T-helper 9 cell (primary cell): ENCODE measurements at regions not wholly inside any gene's neighbourhood (a gene's known extent, or its start where the extent isn't known, plus 50 kb on each side); places are given as distances from the start of the nearest gene placed in this dataset.
"Not testable (repeated sequence)": the region's sequence is repeated elsewhere in the genome, so short reads cannot be mapped to it uniquely, and the experiment has no call there.

Experiments
- DNase-seq: peaks from one replicate; pipeline ENCODE4 v3.0.0-alpha.2; 2020

DNA sequence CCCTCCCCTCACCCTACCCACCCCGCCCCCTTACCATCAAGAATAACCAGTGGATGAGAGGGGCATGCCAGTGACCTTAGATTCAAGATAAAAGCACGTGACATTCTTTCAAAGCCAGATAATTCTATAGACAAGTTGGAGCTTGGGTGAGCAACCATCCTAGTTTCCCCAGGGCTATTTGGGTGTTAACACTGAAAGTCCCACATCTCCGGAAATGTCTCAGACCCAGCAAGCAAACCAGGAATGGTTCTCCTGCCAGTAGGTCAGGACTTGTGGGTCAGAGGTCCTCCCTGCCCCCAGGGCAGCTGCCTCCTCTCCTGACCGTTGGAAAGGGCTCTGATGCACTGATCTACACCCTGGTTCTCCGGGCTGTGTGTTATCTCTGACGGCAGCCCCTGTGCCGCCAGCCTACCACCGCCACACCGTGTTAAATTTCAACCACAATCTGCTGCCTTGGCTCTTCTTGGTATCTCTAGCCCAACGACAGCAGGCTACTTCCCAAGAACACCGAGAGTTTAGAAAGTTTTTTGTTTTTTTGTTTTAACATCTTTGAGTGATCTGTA lies 287.0 kb downstream of the BCL2L11 start:
- DNase-seq, result not testable (repeated sequence)

DNA sequence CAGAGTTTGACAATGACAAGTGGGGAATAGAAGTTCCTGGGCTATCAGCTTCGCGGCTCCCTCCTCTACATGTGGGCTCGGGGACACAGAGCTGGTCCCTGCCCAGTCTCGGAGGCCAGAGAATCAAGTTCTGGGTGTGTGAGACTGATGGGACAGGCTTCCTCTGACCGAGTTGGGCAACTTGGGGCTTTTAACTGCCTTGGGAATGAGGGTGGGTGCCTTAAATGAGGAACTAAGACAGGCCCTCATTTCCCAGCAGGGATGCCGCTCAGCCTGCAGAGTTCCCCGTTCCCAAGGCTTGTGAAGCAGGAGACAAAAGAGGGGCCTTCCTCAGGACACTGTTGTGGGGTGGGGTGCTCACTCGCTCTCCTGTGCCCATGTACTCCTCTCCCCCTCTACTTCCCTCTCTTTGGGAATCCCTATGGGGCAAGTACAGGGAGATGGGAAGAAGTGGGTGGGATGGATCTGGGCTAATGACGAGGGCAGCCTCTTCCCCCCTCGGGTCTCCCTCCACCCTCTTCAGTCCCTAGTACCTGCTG lies 290.2 kb downstream of the BCL2L11 start:
- not testable (repeated sequence) for DNase-seq

DNA sequence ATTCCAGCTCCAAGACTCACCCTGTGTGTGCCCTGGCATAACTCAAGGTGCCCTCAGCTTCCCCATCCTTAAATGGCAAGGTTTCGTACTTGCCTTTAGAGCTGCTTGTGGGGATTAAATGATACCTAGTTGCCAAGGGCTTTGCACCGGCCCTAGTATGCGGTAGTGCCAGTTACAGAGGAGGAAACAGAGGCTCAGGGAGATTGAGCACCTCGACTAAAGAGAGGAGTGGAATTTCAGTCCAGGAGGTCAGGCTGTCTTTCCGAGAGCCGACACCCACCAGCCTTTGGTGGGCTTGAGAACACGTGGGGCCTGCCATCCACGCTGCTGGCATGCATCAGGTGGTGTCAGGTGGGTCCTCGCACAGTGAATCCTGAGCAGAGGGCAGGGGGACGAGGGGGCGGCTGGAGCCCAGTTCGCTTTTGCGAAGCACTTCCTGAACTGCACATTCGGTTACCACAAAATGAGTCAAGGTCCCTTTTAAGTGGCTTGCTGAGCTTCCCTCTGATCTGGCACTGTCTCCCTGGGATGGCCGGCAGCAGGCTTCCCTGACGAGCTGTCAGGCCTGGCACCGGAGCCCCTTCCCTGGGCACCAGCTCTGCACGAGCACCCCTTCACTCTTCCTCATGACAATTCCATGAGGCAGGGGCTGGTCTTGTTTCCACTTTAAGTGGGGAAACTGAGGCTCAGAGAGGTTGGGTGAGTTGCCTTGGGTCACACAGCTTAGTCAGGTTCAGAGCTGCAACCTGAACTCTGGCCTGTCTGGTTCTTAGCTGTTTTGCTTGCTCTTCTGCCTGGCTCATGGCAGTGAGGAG lies 291.4 kb downstream of the BCL2L11 start:
- DNase-seq, result not testable (repeated sequence)

DNA sequence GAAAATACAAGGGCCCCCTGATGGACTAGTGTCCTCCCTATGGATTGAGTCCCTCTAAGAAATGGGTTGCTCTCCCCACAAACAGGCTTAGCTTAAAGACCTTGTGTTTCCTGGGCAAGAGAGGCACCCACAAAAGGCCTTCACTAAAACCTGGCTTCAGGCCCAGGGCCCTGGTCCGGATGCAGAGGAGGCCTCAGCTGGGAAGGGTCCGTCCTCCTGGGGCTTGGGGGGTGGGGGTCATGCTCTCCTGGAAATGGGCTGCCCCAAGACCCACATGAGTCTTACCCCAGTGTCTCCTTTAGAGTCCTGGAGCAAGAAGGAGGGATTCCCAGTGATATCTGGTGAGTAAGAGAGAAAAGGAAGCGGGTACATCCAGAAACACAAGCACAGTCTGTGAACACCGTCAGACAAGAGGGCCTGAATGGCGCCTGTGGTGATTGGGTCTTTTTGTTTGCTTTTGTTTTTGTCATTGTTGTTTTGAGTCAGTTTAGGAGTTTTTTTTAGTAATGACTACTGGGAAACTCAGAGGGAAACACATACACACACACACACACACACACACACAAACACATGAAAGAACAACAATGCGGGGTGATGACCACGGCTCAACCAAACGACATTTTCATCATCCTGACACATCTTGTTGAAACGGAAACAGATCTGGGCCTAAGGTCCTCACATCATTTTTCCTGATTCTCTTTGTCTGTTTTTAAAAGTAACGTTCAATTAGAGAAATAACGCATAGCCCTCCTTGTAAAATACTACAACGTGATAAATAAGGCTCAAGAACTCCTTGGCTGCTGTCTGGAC lies 292.3 kb downstream of the BCL2L11 start:
- not testable (repeated sequence) for DNase-seq

DNA sequence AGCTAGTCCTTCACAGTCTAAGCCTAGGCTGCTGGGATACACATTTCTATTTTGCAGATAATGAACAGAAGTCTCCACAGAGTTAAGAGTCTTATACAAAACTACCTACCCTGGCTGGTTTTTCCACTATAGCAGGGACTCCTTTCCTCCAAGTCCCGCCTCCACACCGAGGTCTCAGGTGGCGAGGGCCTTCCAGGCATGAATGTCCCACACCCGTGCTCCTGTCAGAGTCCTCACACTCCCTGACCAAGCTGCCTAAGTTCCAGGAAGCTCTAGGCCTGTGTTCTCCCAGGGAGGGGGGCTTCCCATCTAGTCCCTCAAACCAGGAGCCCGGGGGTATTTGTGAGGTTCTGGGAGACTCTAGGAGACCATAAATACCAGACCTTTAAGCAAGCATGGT lies 293.2 kb downstream of the BCL2L11 start:
- not testable (repeated sequence) for DNase-seq

DNA sequence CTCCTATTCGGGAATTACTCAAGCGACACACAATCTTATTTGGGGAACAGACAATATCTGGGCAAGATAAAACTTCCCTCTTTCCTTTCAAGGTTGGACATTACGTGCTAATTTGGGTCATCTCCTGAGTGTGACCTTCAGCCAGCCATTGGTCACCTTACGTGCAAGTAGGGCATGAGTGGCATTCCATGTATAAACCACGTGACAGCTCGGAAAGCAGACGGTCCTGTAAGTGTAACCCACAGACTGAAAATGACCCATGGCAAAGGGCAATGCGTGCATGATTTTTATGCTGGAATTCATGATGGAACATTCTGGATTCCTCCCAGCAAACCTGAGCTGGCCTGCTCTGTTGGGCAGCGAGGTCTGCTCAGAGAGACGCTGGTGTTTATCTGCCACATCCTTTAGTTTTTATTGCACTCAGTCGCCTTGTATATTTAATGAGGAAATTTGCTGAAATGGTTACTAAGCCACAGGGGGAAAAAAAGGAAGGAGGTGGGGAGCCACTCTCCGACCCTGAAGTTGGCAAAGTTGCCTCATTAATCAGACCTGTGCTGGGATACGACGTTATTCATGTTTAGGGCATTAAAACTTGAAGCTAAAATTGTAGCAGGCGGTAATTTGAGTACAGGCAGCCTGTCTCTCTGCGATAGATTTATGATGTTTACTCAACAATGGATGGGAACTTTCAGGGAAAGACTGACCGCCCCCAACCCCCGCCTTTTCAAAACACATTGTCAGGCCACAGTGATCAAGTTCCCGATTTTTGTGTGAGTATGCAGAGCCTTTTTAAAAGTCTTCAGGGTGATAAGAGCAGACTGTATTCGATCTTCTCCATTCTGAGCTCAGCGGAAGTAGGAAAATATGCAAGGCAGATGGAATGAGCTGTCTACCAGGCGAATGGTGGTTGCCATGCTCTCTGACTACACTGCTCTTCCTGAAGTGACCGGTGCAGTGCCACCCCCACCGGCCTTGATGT lies 295.3 kb downstream of the BCL2L11 start:
- DNase-seq, result not testable (repeated sequence)

DNA sequence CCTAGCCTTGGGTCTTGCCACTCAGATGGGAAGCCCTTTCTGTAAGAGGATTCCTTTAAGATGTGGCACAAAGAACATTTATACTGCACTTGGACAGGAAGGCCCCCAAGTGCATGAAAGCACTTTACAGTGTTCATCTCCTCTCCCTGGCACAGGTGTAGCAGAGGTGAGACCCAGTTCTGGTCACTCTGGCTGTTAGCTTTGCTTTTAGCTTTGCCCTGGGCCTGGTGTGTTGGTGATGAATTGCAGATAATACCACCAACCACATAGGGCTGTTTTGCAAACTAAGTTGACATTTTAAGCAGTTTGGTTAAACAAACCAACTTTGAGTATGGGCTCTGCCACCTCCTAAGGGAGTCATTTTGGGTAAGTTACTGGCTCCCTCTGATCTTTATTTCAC lies 296.3 kb downstream of the BCL2L11 start:
- DNase-seq, result not testable (repeated sequence)

DNA sequence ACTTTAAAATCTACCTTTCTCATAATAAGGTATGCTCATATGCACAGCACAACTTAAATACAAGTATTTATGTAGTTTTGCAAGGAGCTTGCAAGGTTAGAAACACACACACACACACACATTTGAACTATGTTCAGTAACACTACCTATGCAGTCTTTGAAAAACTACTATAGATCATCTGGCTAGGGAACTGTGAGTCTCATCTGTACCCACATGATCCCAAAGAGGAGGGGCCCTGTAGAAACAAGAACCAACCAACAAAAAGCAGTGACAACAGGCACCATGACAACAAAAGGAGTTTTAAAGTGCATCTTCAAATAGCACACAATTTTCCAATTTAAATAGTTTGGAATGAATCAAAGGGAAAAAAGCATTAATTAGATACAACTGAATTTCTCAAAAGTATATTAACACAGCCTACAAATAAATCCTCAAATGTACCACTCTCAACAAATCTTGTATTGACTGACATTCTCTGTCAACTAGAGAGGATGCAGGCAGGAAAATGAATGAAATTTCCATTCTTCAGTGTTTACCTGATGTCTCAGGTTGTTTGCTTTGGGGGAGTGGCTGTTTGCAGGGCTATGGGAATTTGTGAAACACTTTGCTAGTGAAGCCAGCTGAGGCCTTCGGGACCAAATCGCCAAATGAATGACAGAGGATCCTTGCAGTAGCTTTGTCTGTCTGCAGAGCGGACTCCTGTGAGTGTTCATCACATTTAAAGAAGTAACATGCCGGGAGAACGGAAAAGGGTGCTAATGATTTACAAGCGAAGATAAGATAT lies 297.6 kb downstream of the BCL2L11 start:
- not testable (repeated sequence) for DNase-seq

DNA sequence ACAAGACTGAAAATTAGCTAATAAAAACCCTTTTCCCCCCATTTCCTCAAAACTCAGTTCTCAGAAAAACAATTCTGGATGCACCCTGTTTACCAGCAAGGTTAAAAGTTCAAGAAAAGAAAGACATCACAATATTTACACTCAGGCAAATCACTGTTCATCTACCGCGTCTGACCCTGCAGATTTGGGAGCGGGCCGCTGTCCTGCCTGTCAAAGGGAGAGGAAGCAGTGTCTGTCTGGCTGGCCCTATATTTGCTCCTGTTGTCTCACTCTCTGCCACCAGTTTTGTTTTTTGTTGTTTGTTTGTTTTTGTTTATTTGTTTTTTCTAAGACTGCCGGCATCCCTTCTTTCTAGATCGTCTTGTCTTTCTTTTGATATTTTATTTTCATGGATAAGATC lies 299.4 kb downstream of the BCL2L11 start:
- not testable (repeated sequence) for DNase-seq

DNA sequence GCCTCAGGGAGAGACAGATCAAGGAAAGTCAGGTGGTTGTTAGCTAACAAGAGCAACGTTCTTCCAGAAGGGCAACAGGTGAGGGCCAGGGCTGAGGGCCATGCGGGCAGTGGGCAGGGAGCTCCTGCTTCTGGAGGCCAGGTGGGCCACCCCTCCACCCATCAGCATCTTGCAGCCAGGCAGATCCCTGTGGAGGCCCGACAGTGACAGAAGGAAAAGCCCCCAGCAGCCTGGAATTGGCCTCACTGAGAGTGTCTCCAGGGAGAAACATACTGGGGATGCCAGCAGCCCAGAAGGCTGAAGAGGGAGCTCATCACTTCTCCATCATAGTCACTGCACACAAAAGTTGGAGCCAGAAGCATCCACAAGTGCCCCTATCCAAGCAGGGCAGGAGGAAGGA lies 300.1 kb downstream of the BCL2L11 start:
- not testable (repeated sequence) for DNase-seq

DNA sequence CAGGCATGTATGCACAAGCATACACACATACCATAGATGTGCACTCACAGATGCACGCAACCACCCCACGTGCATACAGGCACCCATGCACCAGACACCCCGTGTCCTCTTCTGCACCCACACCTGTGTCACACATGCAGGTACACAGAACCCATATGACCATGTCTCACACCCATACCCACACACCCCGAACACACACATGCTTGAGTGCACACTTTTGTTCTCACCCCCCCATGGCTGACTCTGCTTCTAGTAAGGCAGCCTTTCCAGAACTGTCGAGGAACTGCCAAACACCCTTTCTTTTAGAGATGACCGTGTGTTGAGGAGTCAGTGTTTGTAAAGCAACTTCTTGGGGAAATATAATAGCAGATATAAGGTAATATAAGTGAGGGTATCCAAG lies 301.2 kb downstream of the BCL2L11 start:
- DNase-seq, result not testable (repeated sequence)

DNA sequence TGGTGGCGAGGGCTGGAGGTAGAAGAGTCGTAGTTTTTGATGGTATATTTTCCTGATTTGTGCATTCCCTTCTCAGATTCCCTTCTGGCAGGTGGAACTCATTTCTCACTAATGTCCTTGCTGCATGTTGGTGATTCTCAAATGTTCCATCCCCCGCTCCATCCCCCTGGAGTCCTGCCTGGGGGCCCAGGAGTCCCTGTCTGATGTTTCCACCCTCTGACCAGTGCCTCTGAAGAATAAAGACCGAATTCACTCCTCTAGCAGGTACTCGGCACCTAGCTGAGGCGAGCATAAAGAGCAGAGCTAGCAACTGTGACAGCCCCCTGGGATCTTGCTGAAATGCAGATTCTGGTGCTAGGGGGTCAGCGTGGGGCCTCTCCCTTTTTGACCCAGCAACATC lies 301.8 kb downstream of the BCL2L11 start:
- DNase-seq, result not testable (repeated sequence)

DNA sequence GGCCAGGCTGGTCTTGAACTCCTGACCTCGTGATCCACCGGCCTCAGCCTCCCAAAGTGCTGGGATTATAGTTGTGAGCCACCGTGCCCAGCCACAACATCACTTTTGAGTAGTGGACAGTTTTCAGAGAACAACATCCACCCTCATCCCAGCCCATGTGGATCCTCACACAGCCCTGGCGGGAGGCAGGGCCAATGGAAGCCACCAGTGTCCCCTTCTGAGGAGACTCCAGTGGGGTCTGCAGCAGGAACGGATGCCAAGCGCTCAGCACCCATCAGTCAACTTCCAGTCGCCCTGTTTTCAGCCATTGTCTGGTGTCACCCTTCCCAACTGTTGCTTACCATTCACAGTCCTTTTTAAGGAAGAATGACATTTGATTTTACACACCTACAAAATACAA lies 302.5 kb downstream of the BCL2L11 start:
- DNase-seq, result not testable (repeated sequence)

DNA sequence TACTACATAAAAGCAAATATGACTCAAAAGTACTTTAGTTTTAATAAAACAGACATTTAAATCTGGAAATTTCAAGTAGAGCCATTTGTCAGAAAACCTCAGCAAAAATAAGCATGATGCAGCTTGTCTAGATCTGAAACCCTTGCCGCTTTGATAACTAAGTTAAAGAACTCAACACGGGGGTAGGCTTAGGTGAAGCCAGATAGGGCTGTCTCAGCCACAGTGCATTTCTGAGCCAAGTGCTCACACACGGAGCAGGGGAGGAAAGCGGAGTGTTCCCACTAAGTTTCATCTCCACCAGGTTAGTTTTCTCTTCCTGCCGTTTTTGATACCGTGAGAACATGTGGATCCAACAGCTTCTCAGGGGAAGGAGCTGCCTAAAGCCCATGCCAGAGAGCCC lies 303.5 kb downstream of the BCL2L11 start:
- DNase-seq, result not testable (repeated sequence)

DNA sequence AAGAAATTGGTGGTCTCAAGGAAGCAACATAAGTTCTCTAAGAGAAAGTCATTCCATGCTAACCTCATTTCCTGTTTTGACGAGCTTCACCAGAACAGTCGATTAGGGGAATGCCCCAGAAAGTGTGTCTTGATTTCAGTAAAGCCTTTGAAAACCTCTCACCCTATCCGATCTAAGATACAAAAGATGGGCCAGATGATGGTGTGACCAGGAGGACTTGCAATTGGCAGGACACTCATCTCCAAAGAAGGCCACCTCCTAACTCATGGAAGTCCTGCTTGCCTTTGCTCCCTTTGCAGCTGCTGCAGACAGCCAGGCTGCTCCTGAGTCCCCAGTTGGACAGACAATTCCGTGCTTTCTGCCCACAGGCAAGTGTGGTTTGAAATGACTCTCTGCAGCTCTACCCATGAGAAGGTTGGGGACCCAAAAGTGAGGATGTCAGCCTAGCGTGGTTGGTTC lies 304.2 kb downstream of the BCL2L11 start:
- DNase-seq, result peak; percentile 9

DNA sequence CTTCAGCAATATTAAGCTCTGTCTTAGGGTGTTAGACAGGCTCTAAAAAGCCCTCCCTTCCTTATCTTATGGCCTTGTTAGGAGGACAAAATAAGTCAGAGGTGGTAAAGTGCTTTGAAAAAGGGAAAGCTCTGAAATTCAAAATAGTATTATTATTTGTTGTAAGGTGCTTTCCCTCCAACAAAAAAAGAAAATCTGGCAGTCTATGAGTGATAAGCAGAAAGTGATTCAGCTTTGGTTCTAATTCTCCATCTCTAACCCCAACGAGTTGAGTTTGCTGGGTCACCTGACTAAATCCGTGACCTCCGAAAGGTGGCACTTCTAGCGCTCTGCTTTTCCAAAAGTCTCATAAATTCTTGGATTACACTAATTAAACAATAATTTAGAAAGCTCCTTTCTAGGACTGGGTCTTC lies 305.1 kb downstream of the BCL2L11 start:
- DNase-seq, result not testable (repeated sequence)

DNA sequence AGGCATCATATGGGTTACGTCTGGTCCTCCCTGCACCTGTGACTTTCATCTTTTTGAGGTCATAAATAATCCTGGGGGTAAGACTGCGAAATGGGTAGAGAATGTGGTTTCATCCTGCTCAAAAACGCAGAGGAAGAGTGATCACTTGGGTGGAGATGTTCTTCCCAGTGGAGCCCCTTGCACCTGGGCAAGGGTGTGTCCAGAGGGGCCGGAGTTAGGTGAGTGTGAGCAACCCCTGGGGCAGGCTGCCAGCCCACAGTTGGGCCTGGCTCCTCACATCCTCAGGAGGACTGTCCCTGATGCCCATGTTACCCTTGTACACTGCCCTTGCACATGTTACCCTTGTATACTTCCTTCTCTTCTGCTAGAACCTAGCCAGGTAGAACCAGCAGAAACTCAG lies 306.6 kb downstream of the BCL2L11 start:
- DNase-seq, result not testable (repeated sequence)

DNA sequence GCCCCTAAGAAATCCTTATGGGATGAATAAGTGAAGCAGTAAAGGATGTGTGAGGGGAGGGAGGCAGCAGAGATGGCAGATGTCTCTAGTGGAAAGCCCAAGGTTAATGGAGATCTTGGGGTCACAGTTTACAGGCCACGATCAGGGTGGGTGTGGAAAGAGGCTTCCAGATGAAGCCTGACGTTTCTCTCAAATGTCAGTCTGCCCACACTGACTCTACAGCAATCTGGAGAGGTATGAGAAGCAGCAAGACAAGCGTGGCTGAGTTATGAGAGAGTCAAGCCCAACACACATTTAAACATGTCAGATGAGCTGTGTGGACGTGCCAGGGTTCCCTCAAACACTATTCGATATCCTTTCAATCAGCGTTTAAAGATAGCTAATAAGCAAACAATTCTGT lies 308.2 kb downstream of the BCL2L11 start:
- DNase-seq, result not testable (repeated sequence)

DNA sequence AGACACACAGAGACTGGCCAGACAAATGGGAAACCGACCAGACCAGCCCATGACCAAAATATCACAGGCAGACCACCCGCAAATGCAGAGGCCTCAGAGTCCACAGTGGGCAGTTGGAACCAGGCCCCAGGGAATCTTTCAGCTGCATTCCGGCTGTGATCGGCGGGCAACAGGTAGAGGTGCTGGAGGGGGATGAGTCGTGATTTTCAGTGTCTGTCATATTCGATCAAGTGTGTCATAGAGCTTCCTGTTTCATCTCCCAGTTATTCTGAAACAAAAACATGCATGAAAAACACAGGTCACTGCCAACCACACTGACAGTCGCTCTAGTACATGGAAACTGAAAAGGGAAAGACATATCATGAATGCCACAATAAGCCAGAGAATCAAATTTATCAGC lies 308.6 kb downstream of the BCL2L11 start:
- DNase-seq, result not testable (repeated sequence)

DNA sequence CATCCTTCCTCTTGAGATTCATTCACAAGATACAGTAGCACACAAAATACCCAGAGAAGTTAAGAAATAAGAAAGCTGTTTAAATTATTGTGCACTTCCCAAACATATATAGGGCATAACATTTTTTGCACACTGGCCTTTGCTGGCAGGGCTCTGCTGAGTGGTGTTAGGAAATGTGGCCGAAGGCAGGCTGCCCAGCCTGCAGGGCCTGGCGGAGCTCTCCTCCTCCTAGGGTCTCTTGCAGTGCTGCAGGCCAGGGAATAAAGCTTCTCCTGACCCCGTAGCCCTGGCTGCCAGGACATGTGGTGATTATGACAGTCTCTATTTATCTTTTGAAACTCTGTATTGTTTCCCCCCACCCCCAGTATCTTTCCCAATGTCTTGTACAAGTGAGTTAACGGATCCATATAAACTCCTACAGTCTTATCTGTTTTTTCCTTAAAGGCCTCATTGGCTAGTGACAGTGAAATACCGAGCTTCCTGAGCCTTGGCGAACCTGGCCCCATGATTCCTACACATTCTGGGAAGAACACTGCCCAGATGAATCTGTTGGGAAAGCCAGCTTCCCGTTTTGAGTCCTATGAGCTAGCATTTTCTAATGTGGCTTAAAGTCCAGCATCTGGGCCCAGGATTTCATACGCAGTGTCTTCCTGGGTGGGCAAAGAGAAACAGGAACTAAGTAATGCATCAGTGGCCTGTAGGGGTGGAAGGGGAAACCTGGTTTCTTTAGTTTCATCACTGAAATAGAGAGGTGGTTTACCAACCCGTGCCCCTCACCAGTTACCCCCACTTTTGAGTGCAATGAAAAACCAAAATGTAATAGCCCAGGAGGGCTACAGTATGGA lies 310.3 kb downstream of the BCL2L11 start:
- DNase-seq, result not testable (repeated sequence)
